Activated naive CD4-positive, alpha-beta T cell treated with anti-CD3 and anti-CD28 coated beads, Interleukin-2, amount 50 U/mL, for 72 hours (primary cell): ENCODE measurements at regions not wholly inside any gene's neighbourhood (a gene's known extent, or its start where the extent isn't known, plus 50 kb on each side); places are given as distances from the start of the nearest gene placed in this dataset.

ENCODE experiments used
- ATAC-seq, 2 donors: fragments of 150-1000 bp; cut with Tn5 transposase; 2 replicates each; pipeline ENCODE4 v1.10.0; 2021; ENCODE audit warnings: mild to moderate bottlenecking in 2 of 2, moderate library complexity in 2 of 2
- DNase-seq, 2 donors: peaks; one replicate each; pipeline ENCODE4 v3.0.0; 2021 to 2022; ENCODE audit warnings: low spot score in 2 of 2
- H3K27ac Mint-ChIP-seq, 2 donors: one replicate each; pipeline ENCODE4 v1.8.0; 2022; ENCODE audit warnings: mild to moderate bottlenecking in 2 of 2, mixed read lengths in 2 of 2
- H3K36me3 Mint-ChIP-seq, 2 donors: one replicate each; pipeline ENCODE4 v1.8.0; 2022; ENCODE audit warnings: mixed read lengths in 2 of 2
- H3K9me3 Mint-ChIP-seq, 2 donors: one replicate each; pipeline ENCODE4 v1.8.0; 2022; ENCODE audit warnings: mixed read lengths in 2 of 2

GRCh38 chr4:1490654-1491327, 84.5 kb upstream of the NKX1-1 start:
- peaks cover 7 to 17% of the 10 kb centered on the region in 2 donors for H3K9me3 Mint-ChIP-seq
- peaks cover 19 to 20% of the 10 kb centered on the region in 2 donors for H3K36me3 Mint-ChIP-seq
- DNase-seq (peak in 1 of 2 donors; percentile 38), ATAC-seq (no peak)
- H3K27ac Mint-ChIP-seq: no peak overlapping the region

- H3K36me3 Mint-ChIP-seq: peaks cover 25% of the 10 kb centered on the region in 2 donors
- ATAC-seq (no peak), DNase-seq (peak in 1 of 2 donors; percentile 48)
- H3K9me3 Mint-ChIP-seq: peaks cover 12 to 24% of the 10 kb centered on the region in 2 donors
- H3K27ac Mint-ChIP-seq: no peak overlapping the region
These were observed 83.9 kb upstream of the NKX1-1 start for GRCh38 chr4:1490011-1490653.

GRCh38 chr4:1489639-1489995, 83.4 kb upstream of the NKX1-1 start:
- DNase-seq (peak in 1 of 2 donors; percentile 30), ATAC-seq (no peak)
- H3K36me3 Mint-ChIP-seq: peaks cover 30 to 31% of the 10 kb centered on the region in 2 donors
- no peak overlapping the region for H3K27ac Mint-ChIP-seq
- peaks cover 15 to 29% of the 10 kb centered on the region in 2 donors for H3K9me3 Mint-ChIP-seq

GRCh38 chr4:1488831-1489638, 82.8 kb upstream of the NKX1-1 start:
- Mint-ChIP-seq H3K27ac (no peak overlapping the region), H3K36me3 (peaks cover 33 to 34% of the 10 kb centered on the region in 2 donors)
- ATAC-seq: no peak

GRCh38 chr4:1488357-1488756, 82.1 kb upstream of the NKX1-1 start:
- no peak for ATAC-seq
- peaks cover 33 to 34% of the 10 kb centered on the region in 2 donors for H3K36me3 Mint-ChIP-seq
- peak in 1 of 2 donors; percentile 31 for DNase-seq
- H3K9me3 Mint-ChIP-seq: peaks cover 19 to 34% of the 10 kb centered on the region in 2 donors
- no peak overlapping the region for H3K27ac Mint-ChIP-seq

More at GRCh38 chr4:1488831-1489638, 82.8 kb upstream of the NKX1-1 start:
- peaks cover 19 to 34% of the 10 kb centered on the region in 2 donors for H3K9me3 Mint-ChIP-seq
- DNase-seq: peak in 1 of 2 donors; percentile 34

- Mint-ChIP-seq H3K27ac (no peak overlapping the region), H3K9me3 (peaks cover 19 to 34% of the 10 kb centered on the region in 2 donors), H3K36me3 (peaks cover 33 to 34% of the 10 kb centered on the region in 2 donors)
- ATAC-seq: no peak
- DNase-seq: no peak
These were observed 81.5 kb upstream of the NKX1-1 start for GRCh38 chr4:1487761-1488160.

- ATAC-seq (no peak), DNase-seq (no peak)
- peaks cover 20 to 34% of the 10 kb centered on the region in 2 donors for H3K9me3 Mint-ChIP-seq
- H3K27ac Mint-ChIP-seq: no peak overlapping the region
- H3K36me3 Mint-ChIP-seq: peaks cover 33 to 34% of the 10 kb centered on the region in 2 donors
These were observed 80.9 kb upstream of the NKX1-1 start for GRCh38 chr4:1487106-1487505.

GRCh38 chr4:1485280-1485679, 79.0 kb upstream of the NKX1-1 start:
- peaks cover 30 to 34% of the 10 kb centered on the region in 2 donors for H3K9me3 Mint-ChIP-seq
- peaks cover 33 to 42% of the 10 kb centered on the region in 2 donors for H3K36me3 Mint-ChIP-seq

GRCh38 chr4:1480720-1481119, 74.5 kb upstream of the NKX1-1 start:
- H3K9me3 Mint-ChIP-seq: peaks cover 16 to 33% of the 10 kb centered on the region in 2 donors
- no peak for ATAC-seq
- DNase-seq: no peak
- H3K27ac Mint-ChIP-seq: no peak overlapping the region
- peaks cover 12 to 32% of the 10 kb centered on the region in 2 donors for H3K36me3 Mint-ChIP-seq

More at GRCh38 chr4:1485280-1485679, 79.0 kb upstream of the NKX1-1 start:
- H3K27ac Mint-ChIP-seq: no peak overlapping the region
- no peak for DNase-seq
- ATAC-seq: no peak

GRCh38 chr4:1479454-1479853, 73.2 kb upstream of the NKX1-1 start:
- ATAC-seq: no peak

GRCh38 chr4:1478766-1479355, 72.6 kb upstream of the NKX1-1 start:
- Mint-ChIP-seq H3K9me3 (peaks cover 0 to 26% of the 10 kb centered on the region in 2 donors), H3K27ac (no peak overlapping the region)
- no peak for ATAC-seq

More at GRCh38 chr4:1479454-1479853, 73.2 kb upstream of the NKX1-1 start:
- peaks cover under 1 to 20% of the 10 kb centered on the region in 2 donors for H3K36me3 Mint-ChIP-seq
- DNase-seq: peak in 1 of 2 donors; percentile 42
- H3K9me3 Mint-ChIP-seq: peaks cover 3 to 28% of the 10 kb centered on the region in 2 donors
- H3K27ac Mint-ChIP-seq: no peak overlapping the region

GRCh38 chr4:1477045-1477840, 71.0 kb upstream of the NKX1-1 start:
- Mint-ChIP-seq H3K36me3 (peaks cover 0 to 18% of the 10 kb centered on the region in 2 donors), H3K9me3 (peaks cover 0 to 26% of the 10 kb centered on the region in 2 donors), H3K27ac (no peak overlapping the region)
- ATAC-seq: no peak
- DNase-seq: no peak

More at GRCh38 chr4:1478766-1479355, 72.6 kb upstream of the NKX1-1 start:
- peaks cover 0 to 18% of the 10 kb centered on the region in 2 donors for H3K36me3 Mint-ChIP-seq
- no peak for DNase-seq

GRCh38 chr4:1476140-1476513, 69.9 kb upstream of the NKX1-1 start:
- Mint-ChIP-seq H3K27ac (no peak overlapping the region), H3K9me3 (peaks cover 0 to 20% of the 10 kb centered on the region in 2 donors), H3K36me3 (peaks cover 0 to 18% of the 10 kb centered on the region in 2 donors)
- DNase-seq (no peak), ATAC-seq (no peak)

GRCh38 chr4:1475277-1476139, 69.3 kb upstream of the NKX1-1 start:
- ATAC-seq: no peak

More at GRCh38 chr4:1475277-1476139, 69.3 kb upstream of the NKX1-1 start:
- Mint-ChIP-seq H3K36me3 (peaks cover 0 to 13% of the 10 kb centered on the region in 2 donors), H3K9me3 (peaks cover 0 to 18% of the 10 kb centered on the region in 2 donors), H3K27ac (no peak overlapping the region)
- DNase-seq: no peak
